ENCODE measurements at regions not wholly inside any gene's neighbourhood (a gene's known extent, or its start where the extent isn't known, plus 50 kb on each side); places are given as distances from the start of the nearest gene placed in this dataset.

GRCh38 chr14:22122227-22122818 lies 448.7 kb upstream of the OR4E1 start:
- TF ChIP-seq CSDC2 (CRISPR knock-in tag; IDR thresholded peaks at IDR 0.05) (no peak), CREB5 (CRISPR knock-in tag; IDR thresholded peaks at IDR 0.05; ENCODE audit: low read depth) (no peak), PATZ1 (CRISPR knock-in tag; IDR thresholded peaks at IDR 0.05; ENCODE audit: borderline replicate concordance) (no peak), ZC3H10 (CRISPR knock-in tag; IDR thresholded peaks at IDR 0.05) (no peak), POU6F1 (CRISPR knock-in tag; IDR thresholded peaks at IDR 0.05; ENCODE audit: borderline replicate concordance, low read depth) (no peak), ZNF565 (CRISPR knock-in tag; conservative IDR thresholded peaks at IDR 0.05; ENCODE audit: low read depth) (no peak), TSHZ2 (CRISPR knock-in tag; IDR thresholded peaks at IDR 0.05) (no peak), ZFP30 (CRISPR knock-in tag; IDR thresholded peaks at IDR 0.05) (no peak), ZFP3 (CRISPR knock-in tag; IDR thresholded peaks at IDR 0.05) (no peak), ARNTL (CRISPR knock-in tag; IDR thresholded peaks at IDR 0.05; ENCODE audit: borderline replicate concordance, low read depth) (no peak), BACH2 (CRISPR knock-in tag; IDR thresholded peaks at IDR 0.05; ENCODE audit: borderline replicate concordance) (no peak)
